Parathyroid adenoma (tissue), 2 donors: ENCODE measurements at regions not wholly inside any gene's neighbourhood (a gene's known extent, or its start where the extent isn't known, plus 50 kb on each side); places are given as distances from the start of the nearest gene placed in this dataset.

ENCODE experiments used
- H2AFZ ChIP-seq: fragments of 300-600 bp; sonication (generic); one replicate; pipeline ENCODE4 v1.7.0; 2017; ENCODE audit warnings: antibody characterized with exemption, mild to moderate bottlenecking
- H3K27ac ChIP-seq: fragments of 300-600 bp; sonication (generic); one replicate; pipeline ENCODE4 v1.7.0; 2017
- H3K27me3 ChIP-seq: fragments of 300-600 bp; sonication (generic); one replicate; pipeline ENCODE4 v1.7.0; 2017; ENCODE audit warnings: low read length; ENCODE audit not compliant: control insufficient read depth, insufficient read depth
- H3K36me3 ChIP-seq: fragments of 300-600 bp; sonication (generic); one replicate; pipeline ENCODE4 v1.7.0; 2017; ENCODE audit warnings: low read length; ENCODE audit not compliant: control insufficient read depth, insufficient read depth
- H3K4me1 ChIP-seq: fragments of 300-600 bp; sonication (generic); one replicate; pipeline ENCODE4 v1.7.0; 2017; ENCODE audit warnings: control low read depth
- H3K4me2 ChIP-seq: fragments of 300-600 bp; sonication (generic); one replicate; pipeline ENCODE4 v1.7.0; 2017; ENCODE audit warnings: low read length
- H3K4me3 ChIP-seq: fragments of 300-600 bp; sonication (generic); one replicate; pipeline ENCODE4 v1.7.0; 2017; ENCODE audit warnings: low read depth, low read length
- H3K79me2 ChIP-seq: fragments of 300-600 bp; sonication (generic); one replicate; pipeline ENCODE4 v1.7.0; 2017; ENCODE audit warnings: control low read depth
- H3K9ac ChIP-seq: fragments of 300-600 bp; sonication (generic); one replicate; pipeline ENCODE4 v1.7.0; 2017; ENCODE audit warnings: mild to moderate bottlenecking
- H3K9me3 ChIP-seq: fragments of 300-600 bp; sonication (generic); one replicate; pipeline ENCODE4 v1.7.0; 2017; ENCODE audit warnings: low read length; ENCODE audit not compliant: control insufficient read depth
- TF ChIP-seq, protein P1 (sequence below): fragments of 300-600 bp; sonication (generic); IDR thresholded peaks from one replicate; pipeline ENCODE4 v1.7.0; 2017; ENCODE audit warnings: antibody characterized with exemption, mild to moderate bottlenecking
- donor health status: primary hyperparathyroidism.

DNA sequence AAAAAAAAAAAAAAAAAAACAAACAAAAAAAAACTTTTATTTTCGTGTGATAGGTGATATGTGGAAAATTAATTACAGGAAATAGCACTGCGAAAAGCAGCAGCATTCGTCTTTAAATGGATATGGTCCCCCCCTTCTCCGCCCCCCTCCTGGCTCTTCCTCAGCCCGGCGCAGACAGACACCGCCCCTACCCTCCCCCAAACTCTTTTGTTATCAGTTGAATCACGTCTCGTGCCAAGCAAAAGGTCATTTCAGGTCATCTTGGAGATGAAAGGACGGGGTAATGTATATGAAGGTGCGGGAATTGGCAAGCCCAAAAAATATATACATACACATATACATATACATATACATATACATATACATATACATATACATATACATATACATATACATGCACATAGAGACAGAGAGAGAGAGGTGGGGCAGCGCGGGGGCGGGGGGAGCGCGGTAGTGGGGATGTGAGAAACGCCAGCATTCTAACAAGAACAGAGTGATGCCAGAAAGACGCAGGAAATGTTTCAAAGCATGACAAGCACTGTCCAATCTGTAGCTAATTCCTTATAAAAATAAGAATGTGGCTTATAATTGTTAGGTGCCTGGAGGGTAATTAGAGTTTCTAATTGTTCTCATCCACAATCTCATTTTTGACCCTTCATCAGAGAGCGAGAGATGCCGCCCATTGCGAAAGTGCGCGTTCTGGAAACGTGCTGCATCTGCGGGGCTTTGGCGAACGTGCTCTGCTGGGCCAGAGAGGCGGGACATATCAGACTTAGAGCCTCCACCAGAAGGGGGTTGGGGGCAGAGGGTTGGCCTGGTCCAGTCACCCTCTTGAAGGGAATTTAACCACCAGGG is 214.5 kb upstream of the UBASH3B start:
- Histone ChIP-seq H3K27ac (peak overlapping the region; percentile 62), H3K36me3 (no peaks in the 10 kb centered on the region), H3K4me3 (peak overlapping the region; percentile 58), H2AFZ (peak overlapping the region; percentile 65), H3K9me3 (no peaks in the 10 kb centered on the region), H3K4me2 (peak overlapping the region; percentile 77), H3K9ac (no peak overlapping the region), H3K4me1 (no peaks in the 10 kb centered on the region), H3K79me2 (no peaks in the 10 kb centered on the region), H3K27me3 (no peaks in the 10 kb centered on the region)
- TF ChIP-seq, protein P1, sequence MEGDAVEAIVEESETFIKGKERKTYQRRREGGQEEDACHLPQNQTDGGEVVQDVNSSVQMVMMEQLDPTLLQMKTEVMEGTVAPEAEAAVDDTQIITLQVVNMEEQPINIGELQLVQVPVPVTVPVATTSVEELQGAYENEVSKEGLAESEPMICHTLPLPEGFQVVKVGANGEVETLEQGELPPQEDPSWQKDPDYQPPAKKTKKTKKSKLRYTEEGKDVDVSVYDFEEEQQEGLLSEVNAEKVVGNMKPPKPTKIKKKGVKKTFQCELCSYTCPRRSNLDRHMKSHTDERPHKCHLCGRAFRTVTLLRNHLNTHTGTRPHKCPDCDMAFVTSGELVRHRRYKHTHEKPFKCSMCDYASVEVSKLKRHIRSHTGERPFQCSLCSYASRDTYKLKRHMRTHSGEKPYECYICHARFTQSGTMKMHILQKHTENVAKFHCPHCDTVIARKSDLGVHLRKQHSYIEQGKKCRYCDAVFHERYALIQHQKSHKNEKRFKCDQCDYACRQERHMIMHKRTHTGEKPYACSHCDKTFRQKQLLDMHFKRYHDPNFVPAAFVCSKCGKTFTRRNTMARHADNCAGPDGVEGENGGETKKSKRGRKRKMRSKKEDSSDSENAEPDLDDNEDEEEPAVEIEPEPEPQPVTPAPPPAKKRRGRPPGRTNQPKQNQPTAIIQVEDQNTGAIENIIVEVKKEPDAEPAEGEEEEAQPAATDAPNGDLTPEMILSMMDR, result no peak

DNA sequence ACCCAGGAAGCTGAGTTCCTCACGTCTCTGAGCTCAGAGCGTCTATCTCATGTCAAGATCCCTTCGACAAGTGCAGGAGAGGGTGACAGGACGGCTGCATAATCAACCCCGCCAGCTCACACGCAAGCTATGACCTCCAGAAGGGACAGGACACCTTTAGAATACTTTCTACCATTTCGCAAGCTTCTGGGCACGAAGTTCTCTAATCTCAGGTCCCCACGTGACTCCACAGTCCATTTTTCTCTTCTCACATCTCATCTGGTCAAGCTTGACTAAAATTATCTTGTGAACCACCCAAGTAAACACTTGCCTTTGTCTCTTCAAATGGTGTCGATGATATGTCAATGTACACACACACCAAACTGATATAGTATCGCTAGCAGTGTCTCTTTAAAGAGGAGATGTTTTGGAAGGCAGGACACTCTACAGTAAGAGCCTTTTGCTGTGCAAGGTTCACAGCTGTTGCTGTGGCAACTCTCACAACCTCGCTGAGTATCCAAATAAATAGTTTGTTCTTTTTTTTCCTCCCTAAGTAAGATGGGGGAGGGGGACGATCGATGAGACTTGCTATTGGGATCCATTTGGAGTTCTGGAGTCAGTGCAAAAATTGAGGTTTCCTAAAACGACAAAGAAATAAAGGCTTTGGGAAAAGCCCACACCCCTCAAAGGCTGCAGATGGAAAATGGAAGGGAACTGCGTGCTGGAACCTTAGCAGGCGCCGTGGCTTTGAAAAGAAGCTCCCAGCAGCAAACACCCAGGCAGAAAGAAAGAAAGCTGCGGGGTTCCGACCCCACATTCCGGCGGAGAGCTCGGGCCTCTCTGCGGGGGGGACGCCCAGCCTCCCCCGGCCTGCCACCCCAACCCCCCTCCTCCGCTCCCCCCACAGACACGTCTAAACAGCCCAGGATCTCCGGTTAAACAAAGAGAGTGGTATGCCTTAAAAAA is 215.4 kb upstream of the UBASH3B start:
- H3K27ac ChIP-seq, result peak overlapping the region; percentile 62
- H3K4me2 ChIP-seq, result peak overlapping the region; percentile 77
- H3K4me3 ChIP-seq, result peak overlapping the region; percentile 58
- no peak overlapping the region for H3K9ac ChIP-seq
- TF ChIP-seq, protein P1, result no peak
- H3K27me3 ChIP-seq, result no peaks in the 10 kb centered on the region
- H3K9me3 ChIP-seq, result no peaks in the 10 kb centered on the region
- no peaks in the 10 kb centered on the region for H3K36me3 ChIP-seq
- peak overlapping the region; percentile 45 for H2AFZ ChIP-seq
- H3K79me2 ChIP-seq, result no peaks in the 10 kb centered on the region
- H3K4me1 ChIP-seq, result no peaks in the 10 kb centered on the region

DNA sequence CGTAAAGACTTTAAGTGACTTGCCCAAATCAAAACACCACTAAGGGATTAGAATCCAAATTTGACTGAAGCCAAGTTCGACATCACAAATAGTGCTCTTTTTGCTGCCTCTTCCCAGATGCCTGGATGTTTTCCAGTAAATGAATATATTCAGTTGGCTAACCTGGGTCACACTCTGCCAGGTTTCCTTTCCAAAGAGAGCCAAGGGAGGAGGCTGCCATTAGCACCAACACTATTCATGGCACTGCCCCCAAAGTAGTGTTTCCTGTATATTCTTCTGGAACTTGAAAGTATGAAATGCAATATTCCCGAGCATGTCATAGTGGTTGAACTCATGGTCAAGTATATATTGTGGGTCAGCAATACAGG is 219.3 kb upstream of the UBASH3B start:
- TF ChIP-seq, protein P1, result no peak
- Histone ChIP-seq H2AFZ (no peak overlapping the region), H3K4me3 (no peak overlapping the region), H3K27me3 (no peaks in the 10 kb centered on the region), H3K9me3 (no peaks in the 10 kb centered on the region), H3K36me3 (no peaks in the 10 kb centered on the region), H3K4me2 (no peak overlapping the region), H3K27ac (no peak overlapping the region), H3K79me2 (no peaks in the 10 kb centered on the region), H3K9ac (no peak overlapping the region), H3K4me1 (no peaks in the 10 kb centered on the region)

DNA sequence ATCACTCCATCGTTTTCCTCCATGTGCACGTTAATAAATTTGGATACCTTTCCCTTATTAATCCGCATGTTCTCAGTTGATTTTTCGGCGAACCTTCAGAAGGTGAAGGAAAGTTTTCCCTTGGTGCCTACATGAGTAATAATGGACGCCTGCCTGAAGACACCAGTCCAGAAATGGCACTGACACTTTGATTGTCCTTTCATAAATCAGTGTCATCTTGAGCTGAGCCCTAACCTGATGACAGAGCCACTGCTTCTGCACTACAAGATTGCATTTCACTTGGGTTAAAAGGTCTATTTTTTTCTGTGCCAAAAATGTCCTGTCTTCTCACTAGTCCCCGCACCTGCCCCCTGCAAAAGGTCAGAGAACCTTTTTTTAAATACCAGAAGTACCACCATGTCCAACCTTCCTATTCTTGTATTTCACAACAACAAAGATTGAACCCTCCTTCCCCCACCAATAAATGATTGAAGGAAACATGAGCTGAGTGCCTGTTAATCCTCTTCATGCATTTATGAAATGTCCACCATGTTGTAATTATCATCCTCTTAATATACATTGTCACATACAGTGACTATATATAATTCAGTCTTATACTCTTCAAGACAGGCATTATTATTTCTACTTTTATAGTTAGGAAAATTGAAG is 219.9 kb upstream of the UBASH3B start:
- H3K36me3 ChIP-seq, result no peaks in the 10 kb centered on the region
- TF ChIP-seq, protein P1, result no peak
- no peaks in the 10 kb centered on the region for H3K9me3 ChIP-seq
- H3K27me3 ChIP-seq, result no peaks in the 10 kb centered on the region
- H3K4me2 ChIP-seq, result no peak overlapping the region
- no peak overlapping the region for H3K9ac ChIP-seq
- no peak overlapping the region for H3K4me3 ChIP-seq
- H3K27ac ChIP-seq, result no peak overlapping the region
- H3K4me1 ChIP-seq, result no peaks in the 10 kb centered on the region
- H3K79me2 ChIP-seq, result no peaks in the 10 kb centered on the region
- no peak overlapping the region for H2AFZ ChIP-seq
